ENCODE measurements at regions not wholly inside any gene's neighbourhood (a gene's known extent, or its start where the extent isn't known, plus 50 kb on each side); places are given as distances from the start of the nearest gene placed in this dataset.

DNA sequence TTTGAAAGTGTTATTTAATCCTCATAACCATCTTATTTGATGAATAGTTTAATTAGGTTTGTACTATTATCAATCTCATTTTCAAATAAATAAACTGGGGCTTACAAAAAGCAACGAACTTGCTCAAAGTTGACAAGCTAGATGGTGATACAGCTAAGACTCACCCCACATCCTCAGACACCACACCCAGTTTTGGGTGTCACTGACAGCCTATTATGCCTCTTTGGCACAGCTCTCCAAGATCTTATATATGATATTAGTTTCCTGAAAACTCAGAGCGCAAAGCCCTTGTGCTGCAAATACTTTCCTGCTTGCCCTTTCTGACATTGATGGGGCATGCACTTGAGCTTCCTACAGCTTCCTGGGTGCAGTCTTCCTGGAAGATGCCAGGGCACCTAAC is 223.4 kb upstream of the GADL1 start:
- H3K27ac ChIP-seq (ENCODE audit: insufficient read depth, low read length) = no peak overlapping the region
- no peaks in the 10 kb centered on the region for H4K20me1 ChIP-seq (ENCODE audit: insufficient read depth, low read length)
- no peak overlapping the region for H4K91ac ChIP-seq (ENCODE audit: insufficient read depth, low read depth, low read length)
- H3K9ac ChIP-seq (ENCODE audit: low read depth, low read length) = no peak overlapping the region
- H3K23ac ChIP-seq (ENCODE audit: low read depth, low read length) = no peak overlapping the region
- H3K36me3 ChIP-seq (ENCODE audit: control insufficient read depth, insufficient read depth, low read length) = no peaks in the 10 kb centered on the region
- DNase-seq = no peak
- no peak overlapping the region for H2BK20ac ChIP-seq (ENCODE audit: low read depth, low read length)
- no peak overlapping the region for H2AK5ac ChIP-seq (ENCODE audit: low read depth, low read length)
- H3K27me3 ChIP-seq (ENCODE audit: control insufficient read depth, insufficient read depth, low read length) = no peaks in the 10 kb centered on the region
- H4K8ac ChIP-seq (ENCODE audit: low read depth in 2 of 2, low read length in 2 of 2) = no peak overlapping the region
- intact Hi-C loops (cut with micrococcal nuclease) = no loop called here
- H3K4me1 ChIP-seq (ENCODE audit: control insufficient read depth, insufficient read depth, low read length) = no peaks in the 10 kb centered on the region
- POLR2A ChIA-PET (ENCODE audit: unreplicated experiment) = no interaction called here
- BruUV-seq (replicated peaks) = no TSS peak
- dilution Hi-C loops (cut with HindIII; ENCODE audit: low sequenced_read_pairs, unreplicated experiment) = no loop called here
- H3K56ac ChIP-seq (ENCODE audit: extremely low read depth, insufficient read depth, low read length) = no peak overlapping the region
- H4K5ac ChIP-seq (ENCODE audit: low read depth, low read length) = no peak overlapping the region
- H2BK5ac ChIP-seq (ENCODE audit: low read depth, low read length, poor library complexity, severe bottlenecking) = no peak overlapping the region
- no peak overlapping the region for H3K4me2 ChIP-seq (ENCODE audit: low read depth, low read length)
- H3K4ac ChIP-seq (ENCODE audit: low read depth, low read length) = no peak overlapping the region
- H3K14ac ChIP-seq (replicated peaks; ENCODE audit: low read depth, low read length) = no peak overlapping the region
- H2AFZ ChIP-seq (replicated peaks; ENCODE audit: low read length, poor library complexity) = no peak overlapping the region
- no peak overlapping the region for H2BK15ac ChIP-seq (ENCODE audit: low read depth, low read length)
- no peak for ATAC-seq (ENCODE audit: low read depth)
- no peaks in the 10 kb centered on the region for H3K9me3 ChIP-seq (ENCODE audit: control insufficient read depth, insufficient read depth, low read length)
- no peaks in the 10 kb centered on the region for H3K9me1 ChIP-seq (ENCODE audit: insufficient read depth, low read length)
- CTCF ChIA-PET = interaction anchor here (1.1 kb wide), 1 partner anchor 35 kb away, joined by 3 read pairs; no protein-coding TSS in a partner anchor
- H2AK9ac ChIP-seq (replicated peaks; ENCODE audit: low read depth, low read length, poor library complexity) = no peak overlapping the region
- TF ChIP-seq NFE2L2 (IDR thresholded peaks at IDR 0.05; ENCODE audit: low read depth, low read length) = no peak
- TF ChIP-seq MAZ (IDR thresholded peaks at IDR 0.05; ENCODE audit: borderline replicate concordance, low read depth, low read length) = no peak
- no peak for TF ChIP-seq CHD1 (IDR thresholded peaks at IDR 0.05; ENCODE audit: low read depth, low read length)
- TF ChIP-seq SMC3 (IDR thresholded peaks at IDR 0.05; ENCODE audit: low read depth, low read length) = no peak
- TF ChIP-seq BHLHE40 (IDR thresholded peaks at IDR 0.05; ENCODE audit: low read depth, low read length) = no peak
- no peak for TF ChIP-seq CEBPB (IDR thresholded peaks at IDR 0.05; ENCODE audit: low read depth, low read length)
- TF ChIP-seq MAFK (IDR thresholded peaks at IDR 0.05; ENCODE audit: low read depth, low read length) = no peak
- no peak for TF ChIP-seq RFX5 (IDR thresholded peaks at IDR 0.05; ENCODE audit: low read depth, low read length)
- no peak for TF ChIP-seq FOS (IDR thresholded peaks at IDR 0.05; ENCODE audit: low read depth, low read length)
- TF ChIP-seq RCOR1 (IDR thresholded peaks at IDR 0.05; ENCODE audit: insufficient replicate concordance, low read length) = no peak
- TF ChIP-seq RAD21 (IDR thresholded peaks at IDR 0.05; ENCODE audit: low read length) = no peak
- no peak for TF ChIP-seq POLR2A (IDR thresholded peaks at IDR 0.05; ENCODE audit: low read depth, low read length)
- TF ChIP-seq, protein P1, sequence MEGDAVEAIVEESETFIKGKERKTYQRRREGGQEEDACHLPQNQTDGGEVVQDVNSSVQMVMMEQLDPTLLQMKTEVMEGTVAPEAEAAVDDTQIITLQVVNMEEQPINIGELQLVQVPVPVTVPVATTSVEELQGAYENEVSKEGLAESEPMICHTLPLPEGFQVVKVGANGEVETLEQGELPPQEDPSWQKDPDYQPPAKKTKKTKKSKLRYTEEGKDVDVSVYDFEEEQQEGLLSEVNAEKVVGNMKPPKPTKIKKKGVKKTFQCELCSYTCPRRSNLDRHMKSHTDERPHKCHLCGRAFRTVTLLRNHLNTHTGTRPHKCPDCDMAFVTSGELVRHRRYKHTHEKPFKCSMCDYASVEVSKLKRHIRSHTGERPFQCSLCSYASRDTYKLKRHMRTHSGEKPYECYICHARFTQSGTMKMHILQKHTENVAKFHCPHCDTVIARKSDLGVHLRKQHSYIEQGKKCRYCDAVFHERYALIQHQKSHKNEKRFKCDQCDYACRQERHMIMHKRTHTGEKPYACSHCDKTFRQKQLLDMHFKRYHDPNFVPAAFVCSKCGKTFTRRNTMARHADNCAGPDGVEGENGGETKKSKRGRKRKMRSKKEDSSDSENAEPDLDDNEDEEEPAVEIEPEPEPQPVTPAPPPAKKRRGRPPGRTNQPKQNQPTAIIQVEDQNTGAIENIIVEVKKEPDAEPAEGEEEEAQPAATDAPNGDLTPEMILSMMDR (conservative IDR thresholded peaks at IDR 0.05; ENCODE audit: low read depth, low read length) = no peak
- TF ChIP-seq, protein P2, sequence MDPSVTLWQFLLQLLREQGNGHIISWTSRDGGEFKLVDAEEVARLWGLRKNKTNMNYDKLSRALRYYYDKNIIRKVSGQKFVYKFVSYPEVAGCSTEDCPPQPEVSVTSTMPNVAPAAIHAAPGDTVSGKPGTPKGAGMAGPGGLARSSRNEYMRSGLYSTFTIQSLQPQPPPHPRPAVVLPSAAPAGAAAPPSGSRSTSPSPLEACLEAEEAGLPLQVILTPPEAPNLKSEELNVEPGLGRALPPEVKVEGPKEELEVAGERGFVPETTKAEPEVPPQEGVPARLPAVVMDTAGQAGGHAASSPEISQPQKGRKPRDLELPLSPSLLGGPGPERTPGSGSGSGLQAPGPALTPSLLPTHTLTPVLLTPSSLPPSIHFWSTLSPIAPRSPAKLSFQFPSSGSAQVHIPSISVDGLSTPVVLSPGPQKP (IDR thresholded peaks at IDR 0.05; ENCODE audit: borderline replicate concordance, low read depth, low read length) = no peak
- TF ChIP-seq, protein P3, sequence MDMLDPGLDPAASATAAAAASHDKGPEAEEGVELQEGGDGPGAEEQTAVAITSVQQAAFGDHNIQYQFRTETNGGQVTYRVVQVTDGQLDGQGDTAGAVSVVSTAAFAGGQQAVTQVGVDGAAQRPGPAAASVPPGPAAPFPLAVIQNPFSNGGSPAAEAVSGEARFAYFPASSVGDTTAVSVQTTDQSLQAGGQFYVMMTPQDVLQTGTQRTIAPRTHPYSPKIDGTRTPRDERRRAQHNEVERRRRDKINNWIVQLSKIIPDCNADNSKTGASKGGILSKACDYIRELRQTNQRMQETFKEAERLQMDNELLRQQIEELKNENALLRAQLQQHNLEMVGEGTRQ (IDR thresholded peaks at IDR 0.05; ENCODE audit: low read depth, low read length) = no peak
- TF ChIP-seq MXI1 (IDR thresholded peaks at IDR 0.05; ENCODE audit: borderline replicate concordance, low read depth, low read length) = no peak
- H2BK120ac ChIP-seq (ENCODE audit: low read depth, low read length) = no peak overlapping the region
- WGBS, 2 experiments (ENCODE audit: extremely low coverage in 2 of 2, insufficient read length in 1 of 2) = 100% methylated on average over 1 of the region's 2 CpGs; no CpG with 5 or more reads in 1 of the 2 experiments
- no peaks in the 10 kb centered on the region for H3K79me1 ChIP-seq (ENCODE audit: low read depth in 1 of 2, low read length in 2 of 2)
- no peak overlapping the region for H3K18ac ChIP-seq (ENCODE audit: low read depth, low read length)
- in situ Hi-C loops (cut with MboI; ENCODE audit: low sequenced_read_pairs) = no loop called here
- no peak overlapping the region for H3K4me3 ChIP-seq (ENCODE audit: insufficient read depth, low read depth, low read length)

Measured in IMR-90 (cell line).